Stimulated activated CD8-positive, alpha-beta memory T cell treated with anti-CD3 and anti-CD28 coated beads, Interleukin-4, amount 100 ng/mL, for 4 hours (primary cell): ENCODE measurements at regions not wholly inside any gene's neighbourhood (a gene's known extent, or its start where the extent isn't known, plus 50 kb on each side); places are given as distances from the start of the nearest gene placed in this dataset.

Source experiments
- DNase-seq, 2 donors: peaks; one replicate each; pipeline ENCODE4 v3.0.0-alpha.2; 2020; ENCODE audit warnings: low read depth in 2 of 2, low spot score in 1 of 2

DNA sequence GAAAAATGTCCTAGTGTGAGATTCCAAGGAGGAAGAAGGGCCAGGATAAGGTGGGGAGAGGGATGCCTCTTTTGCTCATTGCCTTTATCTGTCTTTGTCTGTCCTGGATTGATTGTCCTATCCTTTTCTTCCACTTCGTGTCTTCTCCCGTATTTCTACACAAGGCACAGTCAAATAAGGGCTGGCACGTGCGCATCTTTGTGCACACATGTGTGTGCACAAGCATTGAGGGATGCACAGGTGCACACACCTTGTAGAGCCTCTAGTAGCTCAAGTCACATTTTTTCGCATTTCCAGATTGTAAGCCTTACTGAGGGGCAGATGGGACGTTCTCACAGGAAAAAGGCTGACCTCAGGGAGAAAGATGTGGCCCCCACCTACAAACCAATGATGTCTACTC, 170.2 kb upstream of the TNP1 start:
- no peak for DNase-seq

DNA sequence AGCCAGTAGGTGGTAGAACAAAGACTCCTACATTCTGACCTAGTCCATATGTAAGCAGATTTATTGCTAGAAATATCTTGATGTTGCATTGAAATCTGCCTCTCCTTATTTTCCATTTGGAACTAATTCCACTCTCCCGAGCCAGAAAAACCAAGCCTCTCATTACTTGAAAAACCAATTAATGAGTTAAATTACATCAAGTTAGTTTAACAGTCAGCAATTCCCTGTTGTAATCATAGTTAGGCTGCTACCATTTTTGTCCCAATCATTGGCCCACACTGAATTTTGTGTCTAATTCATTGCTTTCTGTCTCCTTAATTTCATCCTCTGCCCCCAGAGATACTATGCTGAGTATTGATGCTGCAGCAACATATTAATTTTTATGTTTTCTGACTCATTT, 168.3 kb upstream of the TNP1 start:
- DNase-seq = no peak

DNA sequence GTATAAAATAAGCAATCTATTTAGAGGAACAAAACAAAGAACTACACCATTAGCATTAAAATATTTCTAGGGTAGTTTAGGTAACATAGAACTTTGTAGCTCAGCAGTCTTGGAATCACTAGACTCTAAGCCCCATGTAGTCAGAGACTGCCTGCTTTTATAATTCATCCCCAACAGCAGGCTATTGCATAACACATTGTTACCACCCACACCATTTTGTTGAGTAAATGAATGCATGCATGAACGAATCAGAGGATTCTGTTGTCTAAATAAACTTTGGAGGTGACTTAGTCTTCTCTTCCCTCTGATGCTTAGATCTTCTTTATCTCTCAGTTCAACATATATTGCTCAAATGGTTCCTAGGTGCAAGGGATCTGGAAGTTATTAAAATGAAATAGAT, 167.6 kb upstream of the TNP1 start:
- no peak for DNase-seq

- DNase-seq = no peak
Measured at GRCh38 chr2:217026569-217026968, 166.7 kb upstream of the TNP1 start.

DNA sequence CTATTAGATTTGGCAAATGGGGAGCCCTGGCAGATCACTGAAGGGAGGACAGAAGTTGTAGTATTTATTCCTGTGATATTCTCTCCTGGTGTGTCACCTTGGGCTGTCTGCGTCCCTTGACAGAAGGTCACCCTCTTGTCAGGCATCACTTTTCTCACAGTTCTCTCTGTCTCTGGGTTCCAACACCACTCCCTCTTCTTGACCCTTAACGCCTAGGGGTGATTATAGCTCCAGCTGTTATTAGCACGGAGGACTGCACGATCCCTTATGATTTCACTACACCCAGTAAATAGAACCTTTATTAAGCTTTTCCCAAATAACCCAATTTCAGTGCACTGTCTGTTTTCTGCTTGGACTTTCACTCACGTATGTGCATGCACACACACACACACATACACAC, 166.3 kb upstream of the TNP1 start:
- DNase-seq = no peak

DNA sequence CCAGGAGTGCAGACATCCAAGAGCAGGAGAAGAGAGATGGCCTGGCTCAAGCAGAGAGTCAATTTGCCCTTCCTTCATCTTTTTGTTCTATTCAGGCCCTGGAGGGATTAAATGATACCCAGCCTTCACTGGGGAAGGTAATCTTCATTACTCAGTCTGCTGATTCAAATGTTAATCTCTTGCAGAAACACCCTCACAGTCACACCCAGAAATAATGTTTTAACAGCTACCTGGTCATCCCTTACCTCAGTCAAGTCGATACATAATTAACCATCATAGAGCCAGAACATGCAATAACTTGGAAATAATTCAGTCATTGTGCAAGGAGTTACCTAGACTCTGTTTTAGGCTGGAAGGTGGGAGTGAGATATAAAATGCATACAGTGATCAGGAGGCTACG, 163.7 kb upstream of the TNP1 start:
- DNase-seq = no peak

GRCh38 chr2:217017456-217018252, 157.8 kb upstream of the TNP1 start:
- DNase-seq = no peak

- no peak for DNase-seq
Measured at GRCh38 chr2:217016796-217017419, 157.0 kb upstream of the TNP1 start.

DNA sequence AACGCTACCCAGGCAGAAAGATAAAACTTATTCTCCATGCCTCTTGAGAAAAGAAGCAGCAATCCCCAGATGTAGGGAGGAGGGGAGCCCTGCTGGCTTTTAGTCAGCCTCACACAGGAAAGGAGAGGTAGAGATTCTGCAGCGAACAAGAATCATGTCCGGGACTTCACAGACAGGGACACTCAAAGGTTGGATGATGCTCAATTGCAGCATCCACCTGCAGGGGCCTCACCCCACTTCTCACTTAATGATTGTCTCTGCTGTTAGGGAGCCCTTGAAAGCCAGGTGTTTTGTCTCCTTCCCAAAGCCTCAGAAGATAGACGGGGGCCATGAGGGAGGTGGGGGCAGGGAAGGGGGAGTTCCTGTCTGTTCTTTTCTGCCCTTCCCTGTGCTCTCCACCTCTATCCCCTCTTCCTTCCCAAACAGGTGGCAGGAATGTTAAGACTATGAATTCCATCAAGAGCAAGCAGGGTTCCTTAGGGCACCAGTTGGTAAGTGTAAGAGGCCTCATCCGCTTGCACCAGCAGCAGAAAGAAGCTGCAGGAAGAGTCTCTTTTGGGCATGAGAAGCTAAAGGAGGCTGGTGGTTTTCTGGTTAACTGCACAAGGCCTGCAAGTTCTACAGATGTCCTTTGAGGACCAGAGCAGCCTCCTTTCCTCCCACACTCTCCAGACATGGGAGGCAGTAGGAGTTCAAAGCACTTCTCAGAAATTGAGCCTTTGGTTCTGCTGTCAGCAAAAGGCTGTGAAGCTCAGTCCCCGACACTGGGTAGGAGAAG, 154.7 kb upstream of the TNP1 start:
- no peak for DNase-seq

DNA sequence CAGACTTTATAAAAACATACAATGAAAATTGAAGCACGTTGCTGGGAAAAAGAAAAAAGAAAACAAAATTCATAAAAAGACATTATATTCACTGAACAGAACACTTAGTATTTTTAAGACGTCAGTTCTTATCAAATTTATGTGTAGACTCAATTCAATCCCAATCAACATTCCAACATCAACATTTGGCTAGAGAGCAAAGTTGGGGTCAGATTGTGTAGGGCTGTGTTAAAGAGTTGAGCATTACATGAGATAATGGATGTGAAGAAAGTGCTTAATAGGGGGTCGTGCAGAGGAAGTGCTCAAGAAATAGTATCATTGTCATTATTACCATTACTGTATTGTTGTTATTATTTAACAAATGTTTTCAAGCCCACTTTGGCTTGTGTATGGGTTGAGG, 154.1 kb upstream of the TNP1 start:
- DNase-seq = no peak

- no peak for DNase-seq
Measured at GRCh38 chr2:217011576-217011975, 151.7 kb upstream of the TNP1 start.

- no peak for DNase-seq
Measured at GRCh38 chr2:217010173-217010572, 150.3 kb upstream of the TNP1 start.

GRCh38 chr2:217008794-217009193, 148.9 kb upstream of the TNP1 start:
- no peak for DNase-seq

DNA sequence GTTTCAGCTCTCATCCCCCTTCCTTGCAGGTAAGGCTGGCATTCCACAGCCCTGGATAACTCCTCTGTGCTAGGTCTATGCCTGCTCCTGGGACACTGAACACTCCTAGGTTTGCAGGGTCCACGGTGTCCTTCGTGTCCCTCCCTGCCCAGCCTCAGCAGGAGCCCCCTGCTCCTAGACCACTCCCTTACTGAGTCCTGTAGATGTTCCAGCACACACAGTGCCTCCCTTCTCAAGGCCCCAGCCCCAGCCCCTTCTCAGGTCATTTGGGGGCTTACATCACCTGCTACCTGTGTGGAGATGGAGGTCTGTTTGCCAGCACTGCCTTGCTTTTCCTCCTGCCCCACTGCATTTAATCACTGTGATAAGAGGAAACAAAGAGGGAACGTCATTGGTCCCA, 146.4 kb upstream of the TNP1 start:
- no peak for DNase-seq

- no peak for DNase-seq
Measured at GRCh38 chr2:217004656-217005055, 144.8 kb upstream of the TNP1 start.

- DNase-seq = no peak
Measured at GRCh38 chr2:217001740-217002139, 141.9 kb upstream of the TNP1 start.

DNA sequence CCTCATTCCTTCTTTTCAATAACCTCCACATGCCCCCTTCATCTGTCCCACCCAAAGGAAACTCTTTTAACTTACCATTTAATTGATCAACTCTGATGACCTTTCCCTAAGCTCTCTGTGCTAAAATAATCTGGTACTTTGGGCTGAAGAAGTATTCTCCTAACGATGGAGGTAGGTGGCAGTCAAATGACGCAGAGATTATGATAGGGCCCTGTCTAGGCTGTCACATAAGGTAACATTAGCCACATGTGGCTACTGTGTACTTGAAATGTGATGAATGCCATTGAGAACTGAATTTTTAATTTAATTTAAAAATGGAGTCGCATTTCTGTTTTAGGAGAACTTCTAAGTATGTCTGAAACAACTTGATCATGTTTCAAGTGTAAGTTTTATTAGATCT, 140.5 kb upstream of the TNP1 start:
- no peak for DNase-seq

DNA sequence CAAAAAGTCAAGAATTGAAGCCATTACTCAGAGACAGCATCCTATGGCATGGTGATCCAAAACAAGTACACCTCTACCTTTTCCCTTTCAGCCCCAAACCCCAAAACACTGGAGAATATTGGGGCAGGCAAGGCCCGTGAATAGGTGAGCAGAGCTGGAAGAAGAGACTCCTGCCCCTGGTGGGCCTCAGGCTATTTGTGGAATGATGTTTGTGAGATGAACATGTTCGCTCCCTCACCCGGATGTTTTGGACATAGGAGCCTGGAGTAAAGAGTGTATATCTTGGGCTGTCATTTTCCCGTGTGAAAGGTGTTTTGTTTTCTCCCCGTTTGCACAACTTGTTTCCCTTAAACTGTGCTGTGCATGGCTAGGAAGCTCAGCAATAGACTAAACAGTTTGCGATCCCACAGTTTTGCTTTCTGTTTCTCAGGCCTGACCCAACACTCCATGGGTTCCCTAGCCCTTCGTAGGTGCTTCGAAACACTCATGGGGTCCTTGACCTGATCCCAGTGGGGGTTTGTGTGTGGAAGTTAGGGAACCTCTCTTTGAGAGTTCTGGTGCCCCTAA, 136.5 kb upstream of the TNP1 start:
- DNase-seq = no peak

GRCh38 chr2:216994353-216994854, 134.5 kb upstream of the TNP1 start:
- no peak for DNase-seq

GRCh38 chr2:216992056-216992675, 132.3 kb upstream of the TNP1 start:
- no peak for DNase-seq

DNA sequence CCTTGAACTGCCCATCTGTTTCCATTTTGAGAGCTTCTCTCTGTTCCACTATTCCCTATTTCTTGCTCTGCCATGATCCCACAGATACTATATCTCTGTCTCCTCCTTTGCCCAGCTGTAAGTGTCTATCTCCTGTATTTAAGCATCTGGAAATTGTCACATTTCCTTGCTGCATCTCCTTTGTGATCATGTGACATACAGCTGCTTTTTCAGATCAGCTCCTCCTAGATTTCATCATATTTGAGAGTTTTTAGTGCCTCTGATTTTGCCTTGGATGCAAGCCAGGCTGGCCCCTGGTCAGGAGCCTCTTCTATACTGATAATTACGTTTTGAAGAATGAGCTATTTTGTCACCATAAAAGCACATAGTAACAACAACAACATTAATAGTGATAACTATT, 131.7 kb upstream of the TNP1 start:
- no peak for DNase-seq
